GM23338 (cell line): ENCODE measurements at regions not wholly inside any gene's neighbourhood (a gene's known extent, or its start where the extent isn't known, plus 50 kb on each side); places are given as distances from the start of the nearest gene placed in this dataset.

Experiments
- ATAC-seq: fragments of 200-7000 bp; cut with Tn5 transposase; 3 replicates; pipeline ENCODE4 v1.9.1; 2020
- DNase-seq: peaks from one replicate; pipeline ENCODE4 v3.0.0-alpha.2; 2015; ENCODE audit warnings: low spot score
- H2AFZ ChIP-seq: fragments of 200-600 bp; sonication (generic); 2 replicates; pipeline ENCODE4 v1.8.0; 2016; ENCODE audit warnings: antibody characterized with exemption, mild to moderate bottlenecking, moderate library complexity
- H3F3A ChIP-seq: fragments of 200-600 bp; sonication (generic); replicated peaks from 2 replicates; pipeline ENCODE4 v1.8.0; 2017; ENCODE audit warnings: antibody characterized with exemption, mixed run types, low read depth
- H3K27ac ChIP-seq: fragments of 200-600 bp; sonication (generic); 2 replicates; pipeline ENCODE4 v1.6.1; 2016; ENCODE audit warnings: low read depth
- H3K27me3 ChIP-seq: fragments of 200-600 bp; sonication (generic); 2 replicates; pipeline ENCODE4 v1.8.0; 2016; ENCODE audit warnings: mild to moderate bottlenecking, mixed run types, moderate library complexity; ENCODE audit not compliant: insufficient read depth
- H3K36me3 ChIP-seq: fragments of 200-600 bp; sonication (generic); 2 replicates; pipeline ENCODE4 v1.8.0; 2016; ENCODE audit warnings: mild to moderate bottlenecking; ENCODE audit not compliant: insufficient read depth
- H3K4me1 ChIP-seq: fragments of 200-600 bp; sonication (generic); 2 replicates; pipeline ENCODE4 v1.8.0; 2016; ENCODE audit warnings: mild to moderate bottlenecking, moderate library complexity; ENCODE audit not compliant: insufficient read depth
- H3K4me2 ChIP-seq: fragments of 200-600 bp; sonication (generic); 2 replicates; pipeline ENCODE4 v1.7.1; 2017; ENCODE audit warnings: mixed run types
- H3K4me3 ChIP-seq: fragments of 200-600 bp; sonication (generic); 2 replicates; pipeline ENCODE4 v1.6.1; 2016; ENCODE audit warnings: mixed run types
- H3K79me2 ChIP-seq: fragments of 200-600 bp; sonication (generic); replicated peaks from 2 replicates; pipeline ENCODE4 v1.8.0; 2017; ENCODE audit warnings: mild to moderate bottlenecking; ENCODE audit not compliant: insufficient read depth
- H3K9me2 ChIP-seq: fragments of 200-600 bp; sonication (generic); 2 replicates; pipeline ENCODE4 v1.8.0; 2017; ENCODE audit not compliant: insufficient read depth
- H4K20me1 ChIP-seq: fragments of 200-600 bp; sonication (generic); replicated peaks from 2 replicates; pipeline ENCODE4 v1.8.0; 2017; ENCODE audit warnings: mild to moderate bottlenecking; ENCODE audit not compliant: insufficient read depth
- H3K27ac Mint-ChIP-seq: 2 replicates; pipeline ENCODE4 v1.8.0; 2020; ENCODE audit warnings: inconsistent platforms, mild to moderate bottlenecking, moderate library complexity, mixed read lengths
- H3K27me3 Mint-ChIP-seq: 3 replicates; pipeline ENCODE4 v1.8.0; 2022; ENCODE audit warnings: low read depth, mild to moderate bottlenecking, moderate library complexity, mixed read lengths, inconsistent platforms; ENCODE audit not compliant: insufficient read depth, poor library complexity
- H3K36me3 Mint-ChIP-seq: 3 replicates; pipeline ENCODE4 v1.8.0; 2021; ENCODE audit warnings: low read depth, mild to moderate bottlenecking, inconsistent platforms, moderate library complexity, mixed read lengths
- H3K4me1 Mint-ChIP-seq: 3 replicates; pipeline ENCODE4 v1.8.0; 2020; ENCODE audit warnings: mild to moderate bottlenecking, inconsistent platforms, mixed read lengths
- H3K4me3 Mint-ChIP-seq: 3 replicates; pipeline ENCODE4 v1.8.0; 2021; ENCODE audit warnings: moderate library complexity, mild to moderate bottlenecking, inconsistent platforms, mixed read lengths
- H3K9me3 Mint-ChIP-seq: 3 replicates; pipeline ENCODE4 v1.8.0; 2020; ENCODE audit warnings: moderate library complexity, mild to moderate bottlenecking, inconsistent platforms, mixed read lengths
- EZH2 ChIP-seq: fragments of 200-600 bp; sonication (generic); IDR thresholded peaks from one replicate; pipeline ENCODE4 v1.8.0; 2017; ENCODE audit warnings: antibody characterized with exemption, mild to moderate bottlenecking, low read depth; ENCODE audit not compliant: unreplicated experiment
- EZH2phosphoT487 ChIP-seq: fragments of 200-600 bp; sonication (generic); IDR thresholded peaks from one replicate; pipeline ENCODE4 v1.8.1; 2018; ENCODE audit warnings: antibody characterized with exemption; ENCODE audit not compliant: unreplicated experiment
- JUNB ChIP-seq: IDR thresholded peaks from one replicate; pipeline ENCODE4 v1.6.1; 2016; ENCODE audit warnings: antibody characterized with exemption; ENCODE audit not compliant: unreplicated experiment
- REST ChIP-seq: IDR thresholded peaks from one replicate; pipeline ENCODE4 v1.6.1; 2018; ENCODE audit warnings: antibody characterized with exemption; ENCODE audit not compliant: unreplicated experiment
- STAT1 ChIP-seq: IDR thresholded peaks from one replicate; pipeline ENCODE4 v1.6.1; 2016; ENCODE audit warnings: antibody characterized with exemption; ENCODE audit not compliant: unreplicated experiment
- ZNF114 ChIP-seq: fragments of 250-450 bp; sonication (Bioruptor Pico); IDR thresholded peaks from 2 replicates; pipeline ENCODE4 v1.5.0; 2020; ENCODE audit warnings: mild to moderate bottlenecking, moderate library complexity
- TF ChIP-seq, protein P1 (sequence below): fragments of 250-450 bp; sonication (Bioruptor Pico); IDR thresholded peaks from 2 replicates; pipeline ENCODE4 v1.5.0; 2020; ENCODE audit warnings: mild to moderate bottlenecking, moderate library complexity

GRCh38 chr2:58923869-58924268 is 682.7 kb upstream of the FANCL start (continued):
- TF ChIP-seq, protein P1, sequence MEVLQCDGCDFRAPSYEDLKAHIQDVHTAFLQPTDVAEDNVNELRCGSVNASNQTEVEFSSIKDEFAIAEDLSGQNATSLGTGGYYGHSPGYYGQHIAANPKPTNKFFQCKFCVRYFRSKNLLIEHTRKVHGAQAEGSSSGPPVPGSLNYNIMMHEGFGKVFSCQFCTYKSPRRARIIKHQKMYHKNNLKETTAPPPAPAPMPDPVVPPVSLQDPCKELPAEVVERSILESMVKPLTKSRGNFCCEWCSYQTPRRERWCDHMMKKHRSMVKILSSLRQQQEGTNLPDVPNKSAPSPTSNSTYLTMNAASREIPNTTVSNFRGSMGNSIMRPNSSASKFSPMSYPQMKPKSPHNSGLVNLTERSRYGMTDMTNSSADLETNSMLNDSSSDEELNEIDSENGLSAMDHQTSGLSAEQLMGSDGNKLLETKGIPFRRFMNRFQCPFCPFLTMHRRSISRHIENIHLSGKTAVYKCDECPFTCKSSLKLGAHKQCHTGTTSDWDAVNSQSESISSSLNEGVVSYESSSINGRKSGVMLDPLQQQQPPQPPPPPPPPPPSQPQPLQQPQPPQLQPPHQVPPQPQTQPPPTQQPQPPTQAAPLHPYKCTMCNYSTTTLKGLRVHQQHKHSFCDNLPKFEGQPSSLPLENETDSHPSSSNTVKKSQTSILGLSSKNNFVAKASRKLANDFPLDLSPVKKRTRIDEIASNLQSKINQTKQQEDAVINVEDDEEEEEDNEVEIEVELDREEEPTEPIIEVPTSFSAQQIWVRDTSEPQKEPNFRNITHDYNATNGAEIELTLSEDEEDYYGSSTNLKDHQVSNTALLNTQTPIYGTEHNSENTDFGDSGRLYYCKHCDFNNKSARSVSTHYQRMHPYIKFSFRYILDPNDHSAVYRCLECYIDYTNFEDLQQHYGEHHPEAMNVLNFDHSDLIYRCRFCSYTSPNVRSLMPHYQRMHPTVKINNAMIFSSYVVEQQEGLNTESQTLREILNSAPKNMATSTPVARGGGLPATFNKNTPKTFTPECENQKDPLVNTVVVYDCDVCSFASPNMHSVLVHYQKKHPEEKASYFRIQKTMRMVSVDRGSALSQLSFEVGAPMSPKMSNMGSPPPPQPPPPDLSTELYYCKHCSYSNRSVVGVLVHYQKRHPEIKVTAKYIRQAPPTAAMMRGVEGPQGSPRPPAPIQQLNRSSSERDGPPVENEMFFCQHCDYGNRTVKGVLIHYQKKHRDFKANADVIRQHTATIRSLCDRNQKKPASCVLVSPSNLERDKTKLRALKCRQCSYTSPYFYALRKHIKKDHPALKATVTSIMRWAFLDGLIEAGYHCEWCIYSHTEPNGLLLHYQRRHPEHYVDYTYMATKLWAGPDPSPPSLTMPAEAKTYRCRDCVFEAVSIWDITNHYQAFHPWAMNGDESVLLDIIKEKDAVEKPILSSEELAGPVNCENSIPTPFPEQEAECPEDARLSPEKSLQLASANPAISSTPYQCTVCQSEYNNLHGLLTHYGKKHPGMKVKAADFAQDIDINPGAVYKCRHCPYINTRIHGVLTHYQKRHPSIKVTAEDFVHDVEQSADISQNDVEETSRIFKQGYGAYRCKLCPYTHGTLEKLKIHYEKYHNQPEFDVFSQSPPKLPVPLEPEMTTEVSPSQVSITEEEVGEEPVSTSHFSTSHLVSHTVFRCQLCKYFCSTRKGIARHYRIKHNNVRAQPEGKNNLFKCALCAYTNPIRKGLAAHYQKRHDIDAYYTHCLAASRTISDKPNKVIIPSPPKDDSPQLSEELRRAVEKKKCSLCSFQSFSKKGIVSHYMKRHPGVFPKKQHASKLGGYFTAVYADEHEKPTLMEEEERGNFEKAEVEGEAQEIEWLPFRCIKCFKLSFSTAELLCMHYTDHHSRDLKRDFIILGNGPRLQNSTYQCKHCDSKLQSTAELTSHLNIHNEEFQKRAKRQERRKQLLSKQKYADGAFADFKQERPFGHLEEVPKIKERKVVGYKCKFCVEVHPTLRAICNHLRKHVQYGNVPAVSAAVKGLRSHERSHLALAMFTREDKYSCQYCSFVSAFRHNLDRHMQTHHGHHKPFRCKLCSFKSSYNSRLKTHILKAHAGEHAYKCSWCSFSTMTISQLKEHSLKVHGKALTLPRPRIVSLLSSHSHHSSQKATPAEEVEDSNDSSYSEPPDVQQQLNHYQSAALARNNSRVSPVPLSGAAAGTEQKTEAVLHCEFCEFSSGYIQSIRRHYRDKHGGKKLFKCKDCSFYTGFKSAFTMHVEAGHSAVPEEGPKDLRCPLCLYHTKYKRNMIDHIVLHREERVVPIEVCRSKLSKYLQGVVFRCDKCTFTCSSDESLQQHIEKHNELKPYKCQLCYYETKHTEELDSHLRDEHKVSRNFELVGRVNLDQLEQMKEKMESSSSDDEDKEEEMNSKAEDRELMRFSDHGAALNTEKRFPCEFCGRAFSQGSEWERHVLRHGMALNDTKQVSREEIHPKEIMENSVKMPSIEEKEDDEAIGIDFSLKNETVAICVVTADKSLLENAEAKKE (CRISPR knock-in tag), result no peak
- TF ChIP-seq EZH2, result no peak

DNA sequence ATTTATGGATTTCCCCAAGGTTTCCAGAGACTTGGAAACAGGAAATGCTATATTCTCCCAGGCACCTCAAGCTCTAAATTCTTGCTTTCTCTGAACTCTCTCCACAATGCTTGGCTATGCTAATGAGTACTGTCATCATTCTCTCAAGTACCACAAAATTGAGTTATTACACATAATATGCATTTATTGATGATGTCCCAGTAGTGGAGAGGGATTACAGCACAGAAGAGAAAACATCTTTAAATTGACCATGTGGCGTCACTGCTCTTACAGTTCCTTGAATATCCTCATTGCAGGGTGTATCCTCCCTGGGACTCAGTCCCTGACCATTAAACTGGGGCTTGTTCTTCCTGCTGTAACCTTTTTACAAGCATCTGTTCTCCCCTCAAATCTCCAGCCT is 681.1 kb upstream of the FANCL start:
- Histone ChIP-seq H3K27me3 (no peaks in the 10 kb centered on the region), H3K9me2 (peaks cover 4% of the 10 kb centered on the region; the same call in 1 of the 2 replicates), H3K4me3 (no peak overlapping the region), H2AFZ (no peak overlapping the region), H3K27ac (no peak overlapping the region), H3K4me1 (no peaks in the 10 kb centered on the region), H4K20me1 (no peaks in the 10 kb centered on the region), H3F3A (no peaks in the 10 kb centered on the region), H3K36me3 (no peaks in the 10 kb centered on the region), H3K4me2 (no peak overlapping the region), H3K79me2 (no peaks in the 10 kb centered on the region)
- Mint-ChIP-seq H3K9me3 (no peaks in the 10 kb centered on the region), H3K4me1 (peaks cover 8% of the 10 kb centered on the region; the same call in 2 of the 3 replicates), H3K27me3 (no peaks in the 10 kb centered on the region), H3K4me3 (no peak overlapping the region), H3K27ac (no peak overlapping the region), H3K36me3 (no peaks in the 10 kb centered on the region)
- no peak for DNase-seq
- ATAC-seq, result no peak
- no peak for TF ChIP-seq ZNF114 (CRISPR knock-in tag)
- TF ChIP-seq REST, result no peak
- TF ChIP-seq, protein P1 (CRISPR knock-in tag), result no peak
- TF ChIP-seq STAT1, result no peak
- no peak for TF ChIP-seq JUNB
- TF ChIP-seq EZH2phosphoT487, result no peak
